Stimulated activated CD4-positive, alpha-beta T cell treated with anti-CD3 and anti-CD28 coated beads, TNF-alpha, amount 100 ng/mL, for 48 hours (primary cell): ENCODE measurements at regions not wholly inside any gene's neighbourhood (a gene's known extent, or its start where the extent isn't known, plus 50 kb on each side); places are given as distances from the start of the nearest gene placed in this dataset.
"Not testable (repeated sequence)": the region's sequence is repeated elsewhere in the genome, so short reads cannot be mapped to it uniquely, and the experiment has no call there.

Experiments
- DNase-seq, 3 donors: peaks; one replicate each; pipeline ENCODE4 v3.0.0-alpha.2; 2020; ENCODE audit warnings: low read depth in 3 of 3

DNA sequence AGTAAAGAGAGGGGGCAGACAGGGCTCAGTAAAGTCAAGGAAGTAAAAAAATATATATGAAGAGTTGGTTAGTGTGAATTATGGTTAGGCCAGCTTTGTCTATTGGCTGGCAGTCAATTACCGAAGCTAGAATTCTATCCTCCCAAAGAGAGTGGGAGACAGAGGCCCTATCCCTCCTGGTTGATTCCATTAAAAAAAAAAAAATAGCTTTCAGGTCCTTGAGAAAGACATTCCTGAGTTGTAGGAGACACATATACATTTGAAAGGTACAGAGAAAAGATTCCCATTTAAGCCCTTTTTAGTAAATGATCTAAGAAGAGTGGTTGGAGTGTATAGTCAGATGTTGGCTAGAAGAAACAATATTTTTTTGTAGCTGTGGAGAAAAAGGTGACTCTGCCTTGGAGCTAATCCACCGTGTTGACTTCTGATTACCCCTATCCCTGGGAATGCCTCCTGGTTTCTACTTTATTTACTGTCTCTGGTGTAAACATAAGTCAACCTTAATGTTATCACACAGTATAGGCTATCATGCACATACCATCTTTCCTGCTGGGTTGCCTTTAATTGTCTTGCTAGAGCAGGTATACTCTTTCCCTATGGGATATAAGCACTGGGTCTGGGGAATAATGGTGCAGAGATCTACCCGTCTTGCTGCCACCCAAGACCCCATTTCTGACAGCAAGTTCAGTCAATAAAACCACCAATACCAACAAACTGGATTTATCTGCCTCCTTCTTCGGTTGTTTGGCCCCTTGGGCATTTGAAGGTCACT is 859.9 kb upstream of the ATXN7L3B start:
- DNase-seq = no peak

DNA sequence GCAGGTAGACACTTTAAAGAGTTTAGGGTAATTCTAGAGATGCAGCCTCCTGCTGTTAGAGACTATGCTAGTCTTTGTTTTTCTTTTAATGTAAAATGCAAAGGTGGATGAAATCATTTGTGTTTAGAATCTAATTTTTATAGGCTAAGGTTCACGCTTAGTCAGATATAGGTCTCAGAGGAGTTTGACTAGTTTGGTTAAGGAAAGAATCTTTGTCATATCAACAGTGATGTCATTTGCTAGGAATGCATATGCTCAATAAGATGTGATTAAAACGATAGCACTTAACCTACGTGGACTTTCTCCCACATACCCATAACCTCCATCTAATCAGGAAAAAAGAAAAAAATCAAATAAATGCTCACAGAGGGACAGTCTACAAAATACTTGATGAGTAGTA is 859.3 kb upstream of the ATXN7L3B start:
- no peak for DNase-seq

DNA sequence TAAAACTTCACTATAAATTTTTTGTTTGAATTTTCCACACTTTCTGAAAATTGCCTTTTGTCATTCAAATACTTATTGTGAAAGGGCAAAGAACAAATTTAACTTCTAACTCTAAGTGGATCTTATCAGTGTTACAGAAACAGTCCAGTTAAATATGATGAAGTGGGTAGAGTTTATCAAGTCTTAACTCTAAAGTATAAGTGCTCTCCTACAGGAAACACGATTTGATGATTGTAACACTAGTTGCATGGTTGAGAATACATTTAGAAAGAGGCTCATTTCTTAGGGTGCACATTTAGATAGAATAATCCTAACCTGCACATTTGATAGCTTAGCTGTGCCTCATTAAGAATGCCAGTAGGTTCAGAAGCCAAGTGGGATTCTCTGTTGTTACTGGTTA is 838.3 kb upstream of the ATXN7L3B start:
- DNase-seq = no peak

DNA sequence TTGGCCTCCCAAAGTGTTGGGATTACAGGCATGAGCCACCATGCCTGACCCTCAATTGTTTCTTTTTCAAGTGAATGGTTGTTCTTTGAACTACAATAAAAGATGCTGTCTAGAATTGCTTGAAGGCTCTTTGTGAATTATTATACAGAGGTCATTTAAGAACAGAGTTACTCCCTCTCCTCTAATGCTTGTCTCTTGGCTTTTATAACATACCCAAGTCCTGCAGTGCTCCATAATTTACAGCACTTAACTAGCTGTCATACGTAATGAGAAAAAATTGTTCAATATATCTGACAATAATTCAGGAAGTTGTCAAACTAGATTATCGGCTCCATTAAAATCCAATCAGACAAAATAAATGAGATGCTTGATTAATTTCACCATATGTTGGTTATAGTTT is 823.0 kb upstream of the ATXN7L3B start:
- DNase-seq = no peak

DNA sequence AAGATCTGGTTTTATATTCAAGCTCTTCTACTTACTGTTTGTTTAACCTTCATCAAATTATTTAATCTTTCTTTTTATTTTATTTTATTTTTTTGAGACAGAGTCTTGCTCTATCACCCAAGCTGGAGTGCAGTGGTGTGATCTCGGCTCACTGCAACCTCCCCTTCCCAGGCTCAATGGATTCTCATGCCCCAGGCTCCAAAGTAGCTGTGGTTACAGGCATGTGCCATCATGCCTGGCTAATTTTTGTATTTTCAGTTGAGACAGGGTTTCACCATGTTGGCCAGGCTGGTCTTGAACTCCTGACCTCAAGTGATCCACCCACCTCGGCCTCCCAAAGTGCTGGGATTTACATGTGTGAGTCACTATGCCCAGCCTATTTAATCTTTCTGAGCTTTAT is 821.5 kb upstream of the ATXN7L3B start:
- not testable (repeated sequence) for DNase-seq

DNA sequence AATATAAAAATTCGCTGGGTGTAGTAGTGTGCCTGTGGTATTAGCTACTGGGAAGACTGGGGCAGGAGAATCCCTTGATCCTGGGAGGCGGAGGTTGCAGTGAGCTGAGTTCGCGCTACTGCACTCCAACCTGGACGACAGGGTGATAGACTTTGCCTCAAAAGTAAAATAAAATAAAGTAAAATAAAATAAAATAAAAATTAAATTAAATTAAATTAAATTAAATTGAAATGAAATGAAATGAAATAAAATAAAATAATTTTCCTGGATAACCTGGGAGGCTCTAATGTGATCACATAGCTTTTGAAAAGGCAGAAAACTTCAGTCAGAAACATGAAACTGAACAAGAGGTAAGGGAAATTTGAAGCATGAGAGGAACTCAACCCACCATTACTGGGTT is 818.4 kb upstream of the ATXN7L3B start:
- DNase-seq = no peak

DNA sequence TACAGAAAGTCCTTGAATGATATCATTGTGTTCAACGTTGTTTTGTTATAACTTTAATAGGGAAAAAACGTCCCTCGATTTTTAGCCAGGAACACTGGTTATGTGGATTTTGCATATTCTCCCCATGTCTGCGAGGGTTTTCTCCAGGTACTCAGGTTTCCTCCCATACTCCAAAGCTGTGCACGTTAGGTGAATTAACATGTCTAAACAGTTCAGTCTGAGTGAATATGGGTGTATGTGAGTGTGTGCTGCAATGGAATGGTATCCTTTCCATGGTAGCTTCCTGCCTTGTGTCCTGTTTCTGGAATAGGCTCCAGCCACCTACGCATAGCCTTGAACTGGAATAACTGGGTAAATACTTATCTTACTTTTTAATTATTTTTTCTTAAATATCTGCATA is 810.8 kb upstream of the ATXN7L3B start:
- no peak for DNase-seq

DNA sequence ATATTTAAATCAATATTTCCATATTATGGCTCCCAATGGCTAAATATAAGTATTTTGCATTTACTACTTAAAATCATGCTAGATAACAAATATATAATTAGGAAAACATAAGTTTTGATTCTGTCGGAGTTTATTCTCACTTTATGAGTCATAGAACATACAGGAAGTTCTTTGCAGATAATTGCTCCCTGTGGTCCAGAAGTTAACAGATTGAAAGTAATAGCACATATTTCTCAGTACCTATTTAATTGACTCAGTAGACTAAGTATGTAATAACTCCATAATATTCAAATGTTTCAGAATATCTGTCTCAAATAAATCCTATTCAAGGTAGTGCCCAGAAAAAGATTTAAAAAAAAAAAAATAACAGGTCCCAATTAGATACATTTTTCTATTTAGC is 806.0 kb upstream of the ATXN7L3B start:
- DNase-seq = no peak

DNA sequence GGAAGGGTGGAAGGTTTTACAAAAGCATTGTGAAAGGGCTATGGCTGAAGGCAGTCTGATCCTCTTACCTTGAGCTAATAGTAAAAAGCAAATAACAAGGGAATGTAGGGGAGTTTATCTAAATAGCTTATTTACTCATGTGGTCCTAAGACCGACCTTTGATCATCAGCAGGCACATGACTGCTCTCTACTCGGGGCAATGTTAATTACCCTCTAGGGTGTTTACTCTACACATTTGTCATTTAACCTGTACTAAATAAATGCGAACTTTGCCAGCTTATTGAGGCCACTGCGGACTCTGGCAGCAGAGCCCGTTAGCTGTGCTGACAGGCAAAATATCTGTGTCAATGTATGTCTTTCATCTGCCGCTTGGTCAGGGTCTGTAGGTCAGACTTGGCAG is 768.3 kb upstream of the ATXN7L3B start:
- DNase-seq = no peak

DNA sequence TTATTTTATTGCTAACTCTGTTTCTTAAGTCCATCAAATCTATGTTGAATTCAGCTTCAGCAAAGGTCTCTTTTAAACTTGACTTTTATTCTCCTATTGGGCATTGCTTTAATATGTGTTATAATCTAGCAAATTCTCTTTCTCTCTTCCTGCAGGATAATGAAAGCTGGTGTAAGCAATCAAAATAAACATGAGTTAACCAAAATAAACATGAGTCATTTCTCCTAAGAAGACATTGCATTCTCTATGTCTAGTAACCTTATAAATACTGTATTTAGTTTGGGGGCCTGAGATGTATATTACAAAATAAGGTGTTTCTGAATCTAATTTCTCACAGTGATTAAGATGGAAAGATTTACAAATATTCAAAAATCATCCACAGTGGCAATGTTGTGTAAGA is 739.1 kb upstream of the ATXN7L3B start:
- DNase-seq = no peak

DNA sequence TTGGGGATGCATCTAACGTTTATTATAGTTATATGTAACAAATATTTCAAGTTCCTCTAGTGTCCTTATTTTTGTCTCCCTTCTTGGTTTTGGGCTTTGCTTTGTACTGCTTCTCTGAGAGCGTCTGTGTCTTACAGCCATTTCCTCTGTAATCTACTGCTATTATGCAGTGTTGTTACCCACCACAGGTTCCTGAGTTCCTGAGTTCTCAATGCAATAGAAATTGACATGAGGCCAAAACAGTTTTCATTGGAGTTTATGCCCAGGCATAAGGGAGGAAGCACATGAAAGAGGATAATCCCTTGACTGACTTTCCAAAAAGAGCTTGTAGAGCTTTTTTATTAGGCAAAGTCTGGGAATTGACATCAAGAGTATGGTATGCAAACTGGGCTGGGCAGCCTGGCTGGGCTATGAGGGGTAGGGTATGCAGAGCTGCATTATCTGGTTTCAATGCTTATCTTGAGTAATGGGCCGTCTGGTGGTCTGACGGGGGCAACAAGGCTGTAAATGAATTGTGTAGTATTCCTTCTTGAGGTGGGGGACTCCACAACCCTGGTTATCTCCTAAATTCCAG is 722.5 kb upstream of the ATXN7L3B start:
- no peak for DNase-seq

DNA sequence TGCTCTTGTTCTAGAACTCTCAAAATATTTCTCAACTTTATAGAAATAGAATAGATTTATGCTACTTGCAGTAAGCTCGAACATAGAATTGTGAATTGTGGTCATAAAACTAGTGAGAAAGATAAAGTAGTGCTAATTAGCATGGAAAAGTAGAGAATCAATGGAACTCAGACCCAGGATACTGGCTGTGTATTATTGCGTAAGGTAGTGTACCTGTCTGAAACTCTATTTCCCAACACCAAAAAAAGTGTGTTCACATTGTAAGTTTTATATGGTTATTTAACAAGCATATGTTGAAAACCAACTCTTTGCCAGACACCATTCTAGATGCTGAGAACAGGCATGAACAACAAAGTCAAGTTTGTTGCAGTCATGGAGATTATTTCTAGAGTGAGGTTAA is 720.5 kb upstream of the ATXN7L3B start:
- DNase-seq = no peak

DNA sequence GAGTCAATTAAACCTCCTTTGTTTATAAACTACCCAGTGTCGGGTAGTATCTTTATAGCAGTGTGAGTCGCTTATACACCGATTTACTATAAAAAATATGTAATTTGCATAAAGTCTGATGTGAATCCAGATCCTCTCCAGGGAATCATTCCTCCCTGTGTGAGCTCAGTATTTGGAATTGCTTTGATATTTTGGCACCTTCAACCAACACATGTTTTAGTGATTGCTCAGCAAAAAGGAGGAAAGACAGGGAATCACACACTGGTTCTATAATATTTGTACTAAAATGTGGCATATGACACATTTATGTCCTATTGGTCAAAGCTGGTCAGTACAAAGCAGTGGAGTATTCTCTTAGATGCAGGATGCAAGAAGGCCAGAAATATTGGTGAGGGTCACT is 703.9 kb upstream of the ATXN7L3B start:
- no peak for DNase-seq

DNA sequence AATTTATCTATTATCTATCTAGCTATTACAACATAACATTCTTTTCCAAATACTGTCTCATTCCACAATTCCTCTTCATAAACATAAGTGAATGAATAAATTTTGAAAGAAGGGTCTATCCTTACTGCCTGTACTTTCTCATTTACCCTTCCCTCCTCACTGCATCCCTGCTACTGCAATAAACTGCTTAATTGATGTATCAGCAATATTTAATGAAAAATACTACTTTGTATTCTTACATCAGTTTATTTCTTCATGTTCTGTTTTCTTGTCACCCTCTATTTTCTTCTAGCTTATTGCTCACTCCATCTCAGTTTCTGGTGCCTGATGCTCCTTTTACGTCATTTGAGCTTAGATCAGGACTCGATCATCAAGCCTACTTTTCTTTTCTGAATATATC is 695.7 kb upstream of the ATXN7L3B start:
- DNase-seq = no peak

DNA sequence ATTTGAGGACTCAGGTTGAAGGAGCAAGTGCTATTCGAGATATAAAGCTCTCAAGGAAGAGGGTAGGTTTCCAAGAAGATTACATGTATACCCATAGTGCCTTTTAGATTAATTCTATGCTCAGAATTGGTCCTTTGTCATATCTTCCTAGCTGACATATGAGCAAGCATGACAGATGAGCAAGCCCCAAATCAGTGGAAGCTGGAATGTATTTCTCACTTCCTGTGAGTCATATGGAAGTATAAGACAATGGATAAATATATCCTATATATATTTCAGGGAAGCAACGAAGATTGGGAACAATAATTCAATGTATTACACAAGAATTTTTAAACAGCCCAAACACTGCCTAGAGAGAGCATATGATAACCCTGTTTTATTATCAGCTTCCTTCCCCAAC is 674.1 kb upstream of the ATXN7L3B start:
- DNase-seq = no peak

DNA sequence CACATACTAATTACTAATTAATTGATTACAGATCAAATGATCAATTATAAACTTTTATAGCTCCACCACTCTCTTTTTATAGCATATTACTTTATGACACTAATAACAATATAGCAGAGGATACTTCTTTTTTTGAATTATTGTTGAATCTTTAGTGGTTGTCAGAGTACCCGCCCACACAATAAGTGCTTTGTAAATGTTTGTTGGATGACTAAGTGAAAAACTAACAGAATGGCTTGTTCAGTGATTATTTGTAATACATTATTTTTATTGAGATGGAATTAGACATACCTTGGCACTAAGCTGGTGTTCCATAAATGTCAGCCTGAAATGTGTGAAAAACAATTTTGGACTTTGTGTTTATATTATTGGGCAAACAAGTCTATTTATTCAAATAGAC is 670.5 kb upstream of the ATXN7L3B start:
- DNase-seq = no peak

DNA sequence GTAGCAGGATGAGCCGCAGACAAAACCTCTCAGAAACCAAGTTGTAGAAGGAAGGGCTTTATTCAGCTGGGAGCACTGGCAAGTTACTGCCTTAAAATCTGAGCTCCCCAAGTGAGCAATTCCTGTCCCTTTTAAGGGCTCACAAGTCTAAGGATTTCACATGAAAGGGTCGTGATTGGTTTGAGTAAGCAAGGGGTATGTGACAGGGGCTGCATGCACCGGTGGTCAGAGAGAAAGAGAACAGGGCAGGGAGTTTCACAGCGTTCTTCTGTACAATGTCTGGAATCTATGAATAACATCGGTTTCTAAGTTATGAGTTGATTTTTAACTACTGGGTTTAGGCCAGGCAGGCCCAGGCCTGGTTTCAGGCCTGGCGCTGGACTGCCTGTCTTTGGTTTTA is 660.3 kb upstream of the ATXN7L3B start:
- DNase-seq = not testable (repeated sequence)

DNA sequence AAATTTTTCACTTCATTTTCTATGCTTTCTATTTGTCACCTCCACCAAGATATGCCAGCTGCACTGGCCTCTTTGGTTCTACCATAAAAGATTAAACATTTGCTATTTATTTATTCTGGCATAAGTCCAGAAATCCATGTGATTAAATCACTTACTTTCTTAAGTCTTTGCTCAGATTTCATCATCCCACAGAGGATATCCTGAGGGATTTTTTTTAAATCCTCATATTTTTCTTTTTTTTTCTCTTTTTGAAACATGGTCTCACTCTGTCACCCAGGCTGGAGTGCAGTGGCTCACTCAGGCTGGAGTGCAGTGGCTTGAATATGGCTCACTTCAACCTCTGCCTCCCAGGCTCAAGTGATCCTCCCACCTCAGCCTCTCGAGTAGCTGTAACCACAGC is 645.4 kb upstream of the ATXN7L3B start:
- DNase-seq = no peak

DNA sequence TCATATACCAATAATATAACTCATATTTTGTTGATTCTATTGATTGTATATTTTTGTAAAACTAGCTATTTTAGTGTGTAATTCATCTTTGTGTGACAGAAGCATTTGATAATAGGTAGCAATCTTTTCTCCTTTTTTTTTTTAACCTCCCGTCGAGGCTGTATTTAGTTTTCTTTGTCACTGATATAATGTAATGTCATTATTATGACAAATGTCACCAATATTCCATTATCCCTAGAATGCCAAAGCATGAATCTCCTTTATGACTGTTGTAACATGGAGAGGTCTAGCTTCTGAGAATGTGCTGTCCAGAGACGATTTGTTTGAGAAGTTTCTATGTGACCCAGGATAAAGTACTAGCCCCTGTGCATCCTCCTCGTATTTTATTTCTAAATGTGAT is 639.0 kb upstream of the ATXN7L3B start:
- no peak for DNase-seq

DNA sequence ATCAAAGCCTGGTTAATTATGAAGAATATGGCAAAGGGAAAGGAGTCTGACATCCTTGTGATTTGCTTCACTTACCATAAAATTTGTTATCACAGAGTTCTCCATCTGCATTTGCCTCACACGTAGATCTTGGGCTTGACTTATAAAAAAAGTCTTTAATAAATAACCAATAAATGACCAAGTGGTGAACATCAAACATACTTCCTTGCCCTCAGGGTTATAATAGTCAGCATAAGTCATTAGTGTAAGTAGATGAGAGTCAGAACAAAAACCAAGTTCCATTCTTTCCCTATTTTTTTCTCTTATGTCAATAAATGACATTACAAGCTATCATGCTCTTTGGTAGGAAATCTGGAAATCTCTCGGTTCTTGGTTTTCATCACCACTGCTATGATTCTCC is 635.4 kb upstream of the ATXN7L3B start:
- DNase-seq = no peak

DNA sequence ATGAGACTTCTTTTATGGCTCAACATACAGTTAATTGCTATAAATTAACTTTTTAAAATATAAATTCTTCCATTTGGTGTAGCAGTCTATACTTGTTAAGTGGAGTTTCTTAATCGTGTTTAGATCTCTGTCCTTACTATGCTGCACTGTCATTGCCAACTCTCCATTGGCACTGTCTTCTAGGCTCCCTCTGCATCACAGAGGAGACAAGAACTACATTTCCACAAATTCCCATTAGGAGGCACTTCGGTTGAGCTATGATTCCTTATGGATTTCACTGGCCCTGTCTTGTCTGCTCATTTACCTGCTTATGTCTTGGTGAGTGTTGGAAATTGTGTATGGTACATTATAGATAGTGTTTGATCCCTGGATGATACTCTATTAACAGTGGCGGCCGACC is 630.9 kb upstream of the ATXN7L3B start:
- no peak for DNase-seq

DNA sequence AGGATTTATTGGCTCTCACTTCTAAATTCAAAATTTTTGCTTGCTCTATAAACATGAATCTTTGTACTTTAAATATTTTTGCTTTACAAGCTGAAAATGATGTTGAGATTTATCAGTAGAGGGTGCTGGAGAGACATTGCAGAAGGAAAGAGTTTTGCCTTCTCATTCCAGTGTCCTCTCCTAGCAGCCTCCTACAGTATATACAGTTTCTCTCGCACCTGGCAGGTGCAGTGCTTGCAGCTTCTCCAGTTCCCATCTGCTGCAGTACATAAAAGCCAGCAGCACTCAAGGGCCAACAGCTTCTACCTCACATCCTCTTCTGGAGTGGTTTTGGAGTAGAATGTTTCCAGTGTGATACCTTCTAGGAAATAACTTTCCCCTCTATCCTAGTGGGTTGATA is 601.8 kb upstream of the ATXN7L3B start:
- DNase-seq = no peak

DNA sequence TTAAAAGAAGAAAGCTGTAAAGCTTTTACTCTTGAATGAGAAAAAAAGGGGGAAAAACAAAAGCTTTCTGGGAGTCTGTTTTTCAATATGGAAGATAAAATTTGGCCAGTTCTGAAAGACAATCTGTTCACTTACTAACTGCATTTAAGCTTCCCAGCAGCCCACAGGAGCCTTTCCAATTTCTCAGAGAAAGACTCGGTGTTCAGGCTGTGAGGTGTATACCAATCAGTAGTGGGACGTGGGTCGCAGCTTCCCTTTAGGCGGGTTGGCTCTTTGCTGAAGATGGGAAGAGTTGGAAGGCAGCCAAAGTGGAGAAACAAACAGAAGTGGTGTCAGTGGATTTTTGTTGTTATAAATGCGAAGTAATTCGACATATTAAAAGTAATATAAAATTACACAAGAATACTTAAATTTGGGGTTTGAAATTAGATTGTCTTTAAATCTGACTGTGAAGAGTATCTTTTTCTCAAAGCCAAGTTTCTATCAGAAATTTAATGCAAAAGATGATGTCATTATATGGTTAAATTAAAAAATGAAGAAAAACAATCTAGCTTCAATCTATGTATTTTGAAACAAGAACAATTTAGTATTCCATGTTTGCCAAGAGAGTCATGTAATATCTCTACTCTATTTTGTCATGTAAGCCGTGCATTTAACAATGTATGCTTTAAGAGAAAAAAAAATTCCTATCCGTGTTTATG is 590.2 kb upstream of the ATXN7L3B start:
- DNase-seq = no peak
